ENCODE measurements at regions not wholly inside any gene's neighbourhood (a gene's known extent, or its start where the extent isn't known, plus 50 kb on each side); places are given as distances from the start of the nearest gene placed in this dataset.

DNA sequence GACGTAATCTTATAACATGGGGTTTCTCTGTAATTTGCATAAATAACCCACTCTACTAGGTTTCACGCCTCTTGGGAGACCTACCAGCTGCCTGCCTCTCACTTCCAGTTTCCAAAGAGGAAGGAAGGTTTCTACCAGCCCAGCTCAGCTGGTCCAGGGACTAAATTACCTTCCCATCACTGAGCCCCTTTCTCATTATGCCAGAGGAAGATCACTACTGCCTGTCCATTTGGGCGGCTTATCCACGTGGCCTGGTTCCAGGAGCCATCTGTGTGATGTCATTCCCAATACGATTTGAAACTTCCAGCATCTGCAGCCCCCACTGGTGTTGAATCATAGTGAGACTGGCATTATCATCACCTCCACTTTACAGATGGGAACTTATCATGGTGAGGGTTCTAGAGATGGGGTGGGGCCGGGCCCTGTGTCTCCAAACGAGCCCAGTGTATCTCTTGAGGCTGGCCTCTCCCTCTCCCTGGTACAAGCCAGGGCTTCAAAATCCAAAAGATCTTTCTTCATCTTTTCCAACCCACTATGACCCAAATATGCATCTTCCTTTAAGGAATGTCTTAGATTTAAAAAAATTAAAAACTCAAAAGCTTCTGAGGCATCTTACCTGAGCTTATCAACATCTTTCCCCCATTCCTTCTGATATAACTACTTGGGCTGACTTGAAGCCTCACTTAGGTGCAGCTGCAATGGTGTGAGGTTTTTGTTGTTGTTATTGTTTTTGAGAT is 140.8 kb downstream of the DDX1 start:
- TF ChIP-seq SIN3A (IDR thresholded peaks at IDR 0.05; ENCODE audit: borderline replicate concordance, insufficient read depth, low read length) = no peak
- TF ChIP-seq FOXP2 (optimal IDR thresholded peaks at IDR 0.05; ENCODE audit: borderline replicate concordance, extremely low read depth, extremely low read length, insufficient read depth) = no peak
- TF ChIP-seq TAF1 (IDR thresholded peaks at IDR 0.05; ENCODE audit: borderline replicate concordance, insufficient read depth, low read length) = no peak
- TF ChIP-seq POLR2AphosphoS5 (IDR thresholded peaks at IDR 0.05; ENCODE audit: low read depth, low read length) = no peak
- no peak for TF ChIP-seq REST (IDR thresholded peaks at IDR 0.05; ENCODE audit: insufficient read depth in 1 of 2, low read depth in 2 of 2, low read length in 2 of 2)

- TF ChIP-seq POLR2AphosphoS5 (IDR thresholded peaks at IDR 0.05; ENCODE audit: low read depth, low read length) (no peak), FOXP2 (optimal IDR thresholded peaks at IDR 0.05; ENCODE audit: borderline replicate concordance, extremely low read depth, extremely low read length, insufficient read depth) (no peak), REST (IDR thresholded peaks at IDR 0.05; ENCODE audit: insufficient read depth in 1 of 2, low read depth in 2 of 2, low read length in 2 of 2) (no peak), SIN3A (IDR thresholded peaks at IDR 0.05; ENCODE audit: borderline replicate concordance, insufficient read depth, low read length) (no peak), TAF1 (IDR thresholded peaks at IDR 0.05; ENCODE audit: borderline replicate concordance, insufficient read depth, low read length) (no peak)
Measured at GRCh38 chr2:15733867-15734673, 142.4 kb downstream of the DDX1 start.

GRCh38 chr2:15734674-15735483 is 143.2 kb downstream of the DDX1 start:
- TF ChIP-seq SIN3A (IDR thresholded peaks at IDR 0.05; ENCODE audit: borderline replicate concordance, insufficient read depth, low read length) (no peak), REST (IDR thresholded peaks at IDR 0.05; ENCODE audit: insufficient read depth in 1 of 2, low read depth in 2 of 2, low read length in 2 of 2) (no peak), POLR2AphosphoS5 (IDR thresholded peaks at IDR 0.05; ENCODE audit: low read depth, low read length) (no peak), TAF1 (IDR thresholded peaks at IDR 0.05; ENCODE audit: borderline replicate concordance, insufficient read depth, low read length) (no peak), FOXP2 (optimal IDR thresholded peaks at IDR 0.05; ENCODE audit: borderline replicate concordance, extremely low read depth, extremely low read length, insufficient read depth) (no peak)

GRCh38 chr2:15735484-15736326 is 144.0 kb downstream of the DDX1 start:
- TF ChIP-seq POLR2AphosphoS5 (IDR thresholded peaks at IDR 0.05; ENCODE audit: low read depth, low read length) (no peak), FOXP2 (optimal IDR thresholded peaks at IDR 0.05; ENCODE audit: borderline replicate concordance, extremely low read depth, extremely low read length, insufficient read depth) (no peak), REST (IDR thresholded peaks at IDR 0.05; ENCODE audit: insufficient read depth in 1 of 2, low read depth in 2 of 2, low read length in 2 of 2) (no peak), SIN3A (IDR thresholded peaks at IDR 0.05; ENCODE audit: borderline replicate concordance, insufficient read depth, low read length) (no peak), TAF1 (IDR thresholded peaks at IDR 0.05; ENCODE audit: borderline replicate concordance, insufficient read depth, low read length) (no peak)
